Common myeloid progenitor, CD34-positive (primary cell): ENCODE measurements at regions not wholly inside any gene's neighbourhood (a gene's known extent, or its start where the extent isn't known, plus 50 kb on each side); places are given as distances from the start of the nearest gene placed in this dataset.
"Not testable (repeated sequence)": the region's sequence is repeated elsewhere in the genome, so short reads cannot be mapped to it uniquely, and the experiment has no call there.

Experiments used
- CTCF ChIA-PET: fragments of 350-600 bp; sonication (Branson Sonifier 250); formaldehyde crosslinking; loops from one replicate; lab custom pipeline; 2021; ENCODE audit warnings: antibody characterized with exemption; lab: Charles Lee
- POLR2A ChIA-PET: fragments of 350-600 bp; sonication (Branson Sonifier 250); formaldehyde crosslinking; loops from one replicate; lab custom pipeline; 2021; ENCODE audit warnings: antibody characterized with exemption; lab: Charles Lee
- DNase-seq, 3 donors: peaks; one replicate each; pipeline versions ENCODE4 v3.0.0 to v3.0.0-alpha.2; 2013
- H3K27ac ChIP-seq, 2 experiments: 1 replicate in 1 of 2; 2 replicates in 1 of 2; pipeline ENCODE4 v1.7.0; 2013; ENCODE audit warnings: inconsistent platforms in 2 of 2, low read length in 2 of 2, mild to moderate bottlenecking in 2 of 2, low read depth in 1 of 2, moderate library complexity in 1 of 2; ENCODE audit not compliant: severe bottlenecking in 2 of 2, insufficient read depth in 1 of 2, poor library complexity in 1 of 2
- H3K27me3 ChIP-seq, 5 experiments: replicated peaks in 2 of 5; 1 replicate in 3 of 5; 2 replicates in 2 of 5; pipeline versions ENCODE4 v1.6.1 to v1.7.0; 2013; ENCODE audit warnings: low read length in 4 of 5, mild to moderate bottlenecking in 2 of 5, moderate library complexity in 2 of 5, inconsistent platforms in 1 of 5; ENCODE audit not compliant: insufficient read depth in 5 of 5, control insufficient read depth in 4 of 5
- H3K36me3 ChIP-seq, 4 experiments: 1 replicate in 2 of 4; 2 replicates in 2 of 4; pipeline versions ENCODE4 v1.6.1 to v1.7.0; 2013; ENCODE audit warnings: low read length in 3 of 4, control low read depth in 1 of 4, mild to moderate bottlenecking in 1 of 4; ENCODE audit not compliant: control insufficient read depth in 4 of 4, insufficient read depth in 4 of 4
- H3K4me1 ChIP-seq, 4 experiments: 1 replicate in 3 of 4; 2 replicates in 1 of 4; pipeline versions ENCODE4 v1.6.1 to v1.7.1; 2013; ENCODE audit warnings: low read length in 3 of 4, mild to moderate bottlenecking in 3 of 4, control low read depth in 1 of 4, inconsistent platforms in 1 of 4, moderate library complexity in 1 of 4; ENCODE audit not compliant: control insufficient read depth in 4 of 4, insufficient read depth in 4 of 4; ENCODE audit errors: control extremely low read depth in 1 of 4
- H3K4me3 ChIP-seq, 7 experiments: 1 replicate in 4 of 7; 2 replicates in 3 of 7; pipeline versions ENCODE4 v1.5.1 to v1.7.0; 2013; ENCODE audit warnings: mild to moderate bottlenecking in 7 of 7, low read length in 6 of 7, moderate library complexity in 6 of 7, inconsistent platforms in 2 of 7, low read depth in 2 of 7, control low read depth in 1 of 7; ENCODE audit not compliant: insufficient read depth in 4 of 7, control insufficient read depth in 1 of 7; ENCODE audit errors: extremely low read depth in 1 of 7
- H3K9me3 ChIP-seq, 5 experiments: 1 replicate in 4 of 5; 2 replicates in 1 of 5; pipeline versions ENCODE4 v1.6.1 to v1.7.1; 2013; ENCODE audit warnings: low read length in 4 of 5, mild to moderate bottlenecking in 2 of 5, inconsistent platforms in 1 of 5, low read depth in 1 of 5, moderate library complexity in 1 of 5; ENCODE audit not compliant: control insufficient read depth in 4 of 5, insufficient read depth in 2 of 5; ENCODE audit errors: control extremely low read depth in 1 of 5
- WGBS: methylation state at CpG from one replicate; pipeline ENCODE4 v1.1.5; 2013; ENCODE audit not compliant: insufficient coverage; 5-methylcytosine and 5-hydroxymethylcytosine counted together

DNA sequence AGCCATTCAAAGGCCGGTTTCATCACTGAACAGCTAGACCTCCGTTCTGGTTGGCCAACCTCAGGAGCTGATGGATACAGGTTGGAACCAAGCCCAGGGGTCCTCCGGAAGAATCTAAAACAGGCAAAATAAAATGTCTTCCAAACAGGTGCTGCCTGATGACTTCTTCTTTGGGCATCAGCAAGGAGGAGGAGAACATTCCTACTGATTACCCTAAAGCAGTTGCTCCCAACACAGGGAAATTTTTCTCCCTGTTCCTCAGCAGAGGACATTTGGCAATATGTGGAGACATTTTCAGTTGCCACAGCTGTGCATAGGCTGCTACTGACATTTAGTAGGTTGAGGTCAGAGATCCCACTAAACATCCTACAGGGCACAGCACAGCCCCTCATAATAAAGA, 319.3 kb upstream of the PPARGC1A start:
- Histone ChIP-seq H3K9me3 (no peaks in the 10 kb centered on the region), H3K4me3 (no peak overlapping the region), H3K4me1 (no peaks in the 10 kb centered on the region), H3K27me3 (no peaks in the 10 kb centered on the region), H3K27ac (no peak overlapping the region), H3K36me3 (no peaks in the 10 kb centered on the region)
- CTCF ChIA-PET: no interaction called here
- no peak for DNase-seq
- POLR2A ChIA-PET: no interaction called here
- 100% methylated on average over 3 of the region's 3 CpGs for WGBS

DNA sequence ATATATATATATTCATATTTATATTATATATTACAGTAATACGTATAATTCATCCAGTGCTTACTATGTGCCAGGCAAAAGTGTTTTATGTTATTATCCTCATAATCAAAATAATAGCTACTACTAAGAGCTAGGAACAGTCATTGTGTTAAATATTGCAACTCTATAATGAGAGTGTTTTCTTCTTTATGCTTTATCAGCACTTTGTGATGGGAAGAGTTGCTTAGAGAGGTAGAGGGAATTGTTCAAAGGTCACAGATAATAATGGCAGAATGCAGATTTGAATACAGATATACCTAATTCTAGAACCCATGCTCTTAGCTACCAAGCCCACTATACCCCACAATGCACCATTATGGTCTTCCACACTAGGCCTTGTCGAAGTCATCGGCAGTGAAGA, 318.8 kb upstream of the PPARGC1A start:
- H3K27me3 ChIP-seq: no peaks in the 10 kb centered on the region
- no peaks in the 10 kb centered on the region for H3K4me1 ChIP-seq
- CTCF ChIA-PET: no interaction called here
- WGBS: no CpG with 5 or more reads among the region's 3 CpGs
- POLR2A ChIA-PET: no interaction called here
- H3K36me3 ChIP-seq: no peaks in the 10 kb centered on the region
- no peak for DNase-seq
- H3K27ac ChIP-seq: no peak overlapping the region
- H3K9me3 ChIP-seq: no peaks in the 10 kb centered on the region
- no peak overlapping the region for H3K4me3 ChIP-seq

DNA sequence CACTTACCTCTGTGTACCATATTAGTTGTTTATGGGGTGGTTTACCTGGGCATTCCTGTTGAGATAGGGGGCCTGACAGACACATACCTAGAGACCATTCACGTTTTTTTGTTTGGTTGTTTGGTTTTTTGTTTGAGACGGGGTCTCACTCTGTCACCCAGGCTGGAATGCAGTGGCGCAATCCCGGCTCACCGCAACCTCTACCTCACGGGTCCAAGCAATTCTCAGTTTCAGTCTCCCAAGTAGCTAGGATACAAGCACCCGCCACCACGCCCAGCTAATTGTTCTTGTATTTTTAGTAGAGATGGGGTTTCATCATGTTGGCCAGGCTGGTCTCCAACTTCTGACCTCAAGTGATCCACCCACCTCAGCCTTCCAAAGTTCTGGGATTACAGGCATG, 314.9 kb upstream of the PPARGC1A start:
- POLR2A ChIA-PET, H3K27ac ChIP-seq, H3K4me3 ChIP-seq, H3K4me1 ChIP-seq, DNase-seq, H3K36me3 ChIP-seq, H3K27me3 ChIP-seq, H3K9me3 ChIP-seq, CTCF ChIA-PET: not testable (repeated sequence)
- 100% methylated on average over 1 of the region's 8 CpGs for WGBS

DNA sequence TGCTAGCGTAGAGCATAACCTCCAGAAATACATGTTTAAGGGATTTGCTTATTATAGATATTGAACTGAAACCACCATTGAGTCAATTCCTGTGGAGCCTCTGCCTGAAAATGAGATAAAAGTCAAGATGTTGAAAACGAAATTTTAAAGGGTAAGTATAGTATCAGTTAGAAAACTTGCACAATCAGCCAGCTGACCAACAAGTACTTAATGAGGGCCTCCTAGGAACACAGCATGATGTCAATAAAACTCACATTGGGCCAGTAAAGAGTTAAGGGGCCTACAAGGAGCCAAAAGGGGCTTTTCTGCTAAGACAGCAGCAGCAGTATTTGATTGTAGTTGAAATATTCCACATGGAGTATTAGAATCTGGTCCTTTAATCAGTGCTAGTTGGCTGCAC, 314.1 kb upstream of the PPARGC1A start:
- H3K4me1 ChIP-seq: no peaks in the 10 kb centered on the region
- POLR2A ChIA-PET: no interaction called here
- no peak for DNase-seq
- H3K36me3 ChIP-seq: no peaks in the 10 kb centered on the region
- no peak overlapping the region for H3K27ac ChIP-seq
- no peak overlapping the region for H3K4me3 ChIP-seq
- no peaks in the 10 kb centered on the region for H3K27me3 ChIP-seq
- WGBS: 17% methylated on average over 1 of the region's 2 CpGs
- CTCF ChIA-PET: no interaction called here
- H3K9me3 ChIP-seq: no peaks in the 10 kb centered on the region

DNA sequence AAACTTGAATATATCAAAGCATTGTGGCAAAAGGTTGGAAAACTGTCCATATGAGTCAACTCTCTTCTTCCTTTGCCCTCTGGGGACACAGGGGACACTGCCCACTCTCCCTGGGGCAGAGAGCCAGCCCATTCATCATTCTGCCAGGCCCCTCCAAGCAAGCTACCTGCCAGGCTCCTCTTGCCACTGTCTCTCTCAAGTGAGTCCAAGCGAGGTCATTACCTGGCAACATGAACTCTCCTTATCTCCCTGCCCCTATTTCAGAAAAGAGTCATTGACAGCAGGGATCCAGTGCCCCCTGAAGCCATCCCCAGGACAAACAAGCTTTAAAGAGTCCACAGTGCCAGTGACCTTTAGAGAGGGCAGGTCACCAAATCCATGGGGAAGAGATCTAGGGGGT, 312.7 kb upstream of the PPARGC1A start:
- no peak for DNase-seq
- H3K4me1 ChIP-seq: no peaks in the 10 kb centered on the region
- CTCF ChIA-PET: interaction anchor here (1.3 kb wide), 1 partner anchor 10 kb away, joined by 3 read pairs; no protein-coding TSS in a partner anchor
- POLR2A ChIA-PET: no interaction called here
- no peaks in the 10 kb centered on the region for H3K27me3 ChIP-seq
- no peaks in the 10 kb centered on the region for H3K9me3 ChIP-seq
- no peak overlapping the region for H3K27ac ChIP-seq
- no peak overlapping the region for H3K4me3 ChIP-seq
- H3K36me3 ChIP-seq: no peaks in the 10 kb centered on the region
- WGBS: 86% methylated on average over 1 of the region's 1 CpG

DNA sequence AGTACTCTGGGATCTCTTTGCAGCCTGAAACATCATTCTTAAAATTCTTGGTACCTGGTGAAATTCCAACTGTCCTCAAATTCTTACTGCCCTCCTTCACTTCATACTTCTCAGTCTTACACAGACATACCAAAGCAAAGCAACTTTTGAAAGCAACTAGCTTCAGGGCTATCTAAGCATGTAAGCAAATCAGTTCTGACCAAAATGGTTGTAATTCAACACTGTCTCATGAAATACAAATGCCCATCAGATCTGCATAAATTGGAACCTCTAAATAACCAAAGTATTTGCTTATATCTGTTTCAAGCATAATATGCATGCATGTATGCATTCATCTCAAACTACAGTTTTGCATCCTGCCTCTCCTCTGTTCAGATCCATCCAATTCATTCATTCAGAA, 308.1 kb upstream of the PPARGC1A start:
- ChIA-PET POLR2A (no interaction called here), CTCF (no interaction called here)
- H3K4me3 ChIP-seq: no peak overlapping the region
- H3K4me1 ChIP-seq: no peaks in the 10 kb centered on the region
- H3K27ac ChIP-seq: no peak overlapping the region
- no peaks in the 10 kb centered on the region for H3K36me3 ChIP-seq
- no peaks in the 10 kb centered on the region for H3K9me3 ChIP-seq
- H3K27me3 ChIP-seq: no peaks in the 10 kb centered on the region
- DNase-seq: no peak

DNA sequence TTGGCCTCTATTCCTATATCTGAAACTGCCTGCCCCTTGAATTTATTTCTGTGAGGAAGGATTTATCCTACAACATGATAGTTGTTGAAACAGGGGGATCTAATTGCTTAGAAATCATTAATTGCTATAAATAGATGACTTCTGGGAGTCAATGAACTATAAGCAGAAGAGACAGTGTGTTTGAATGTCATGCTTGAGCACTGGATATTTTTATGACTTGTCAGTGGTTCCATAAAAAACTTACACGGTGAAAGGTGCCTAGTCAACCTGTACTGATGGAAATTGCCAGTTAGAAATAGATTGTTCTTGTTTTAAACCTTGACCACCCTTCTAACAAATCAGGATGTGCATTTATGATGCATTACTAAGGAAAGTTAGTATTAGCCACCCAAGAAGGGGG, 306.9 kb upstream of the PPARGC1A start:
- ChIA-PET CTCF (no interaction called here), POLR2A (no interaction called here)
- no peaks in the 10 kb centered on the region for H3K27me3 ChIP-seq
- H3K9me3 ChIP-seq: no peaks in the 10 kb centered on the region
- no peak overlapping the region for H3K4me3 ChIP-seq
- no peak overlapping the region for H3K27ac ChIP-seq
- H3K36me3 ChIP-seq: no peaks in the 10 kb centered on the region
- DNase-seq: no peak
- no CpG with 5 or more reads among the region's 1 CpG for WGBS
- no peaks in the 10 kb centered on the region for H3K4me1 ChIP-seq
